Body of pancreas (tissue), 4 donors: ENCODE measurements at regions not wholly inside any gene's neighbourhood (a gene's known extent, or its start where the extent isn't known, plus 50 kb on each side); places are given as distances from the start of the nearest gene placed in this dataset.

Experiments used
- POLR2A ChIP-seq, 3 donors: fragments of 450-650 bp; IDR thresholded peaks; one replicate each; pipeline ENCODE4 v1.6.1; 2016; ENCODE audit warnings: antibody characterized with exemption in 3 of 3, mild to moderate bottlenecking in 2 of 3
- TF ChIP-seq, protein P1 (sequence below), 7 experiments: fragments of 450-650 bp in 4 of 7; fragments of 200-600 bp in 3 of 7; sonication (generic) in 3 of 7; IDR thresholded peaks; one replicate each; pipeline ENCODE4 v1.5.1; 2016 to 2019; ENCODE audit warnings: antibody characterized with exemption in 7 of 7

DNA sequence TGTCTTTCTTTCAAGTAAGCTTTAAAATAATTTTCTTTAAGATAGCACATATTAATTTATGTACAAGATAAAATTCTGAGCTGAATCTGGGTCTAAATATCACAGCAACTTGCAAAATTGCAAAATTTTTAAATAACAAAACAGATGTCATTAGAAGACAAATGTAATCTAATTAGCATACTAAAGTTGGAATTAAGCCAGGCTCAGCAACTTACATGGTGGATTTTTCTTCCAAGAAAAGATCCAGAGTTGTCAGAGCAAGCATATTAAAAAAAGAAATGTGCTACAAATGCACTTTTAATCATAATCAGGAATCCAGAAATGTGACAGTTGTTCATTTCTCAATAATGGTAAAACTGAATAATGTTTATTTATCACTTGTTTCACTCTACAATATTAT lies 906.9 kb upstream of the INTU start:
- TF ChIP-seq, protein P1, sequence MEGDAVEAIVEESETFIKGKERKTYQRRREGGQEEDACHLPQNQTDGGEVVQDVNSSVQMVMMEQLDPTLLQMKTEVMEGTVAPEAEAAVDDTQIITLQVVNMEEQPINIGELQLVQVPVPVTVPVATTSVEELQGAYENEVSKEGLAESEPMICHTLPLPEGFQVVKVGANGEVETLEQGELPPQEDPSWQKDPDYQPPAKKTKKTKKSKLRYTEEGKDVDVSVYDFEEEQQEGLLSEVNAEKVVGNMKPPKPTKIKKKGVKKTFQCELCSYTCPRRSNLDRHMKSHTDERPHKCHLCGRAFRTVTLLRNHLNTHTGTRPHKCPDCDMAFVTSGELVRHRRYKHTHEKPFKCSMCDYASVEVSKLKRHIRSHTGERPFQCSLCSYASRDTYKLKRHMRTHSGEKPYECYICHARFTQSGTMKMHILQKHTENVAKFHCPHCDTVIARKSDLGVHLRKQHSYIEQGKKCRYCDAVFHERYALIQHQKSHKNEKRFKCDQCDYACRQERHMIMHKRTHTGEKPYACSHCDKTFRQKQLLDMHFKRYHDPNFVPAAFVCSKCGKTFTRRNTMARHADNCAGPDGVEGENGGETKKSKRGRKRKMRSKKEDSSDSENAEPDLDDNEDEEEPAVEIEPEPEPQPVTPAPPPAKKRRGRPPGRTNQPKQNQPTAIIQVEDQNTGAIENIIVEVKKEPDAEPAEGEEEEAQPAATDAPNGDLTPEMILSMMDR (IDR thresholded peaks at IDR 0.05) = no peak
- TF ChIP-seq POLR2A (IDR thresholded peaks at IDR 0.05) = no peak
